A549 (cell line): ENCODE measurements at regions not wholly inside any gene's neighbourhood (a gene's known extent, or its start where the extent isn't known, plus 50 kb on each side); places are given as distances from the start of the nearest gene placed in this dataset.

Experiments
- ATAC-seq, 2 experiments: fragments of 200-7000 bp in 1 of 2; fragments of >200 bp in 1 of 2; cut with Nextera tagmentation in 1 of 2; cut with Tn5 transposase in 1 of 2; 3 replicates each; pipeline versions ENCODE4 v1.8.0 to v1.9.1; 2018 to 2020; ENCODE audit warnings: mild to moderate bottlenecking in 1 of 2, moderate library complexity in 1 of 2
- CTCF ChIA-PET: fragments of 300-600 bp; sonication (Branson Sonifier 250); formaldehyde crosslinking; extraction: SDS; loops from one replicate; lab custom pipeline; 2021; ENCODE audit warnings: antibody characterized with exemption, inconsistent platforms; lab: Yijun Ruan, JAX
- POLR2A ChIA-PET: fragments of 350-600 bp; formaldehyde crosslinking; extraction: SDS; loops from one replicate; lab custom pipeline; 2021; ENCODE audit warnings: antibody characterized with exemption, inconsistent platforms; lab: Yijun Ruan, JAX
- DNase-seq, 2 experiments: peaks; one replicate each; pipeline versions ENCODE4 v3.0.0 to v3.0.0-alpha.2; 2011 to 2016; ENCODE audit warnings: low read depth in 1 of 2, low spot score in 1 of 2
- FAIRE-seq: peaks from 2 replicates; lab custom pipeline; 2011; peaks lifted over from hg19 to GRCh38; lab: Jason Lieb, UNC
- H3K27ac ChIP-seq, 2 experiments: fragments of >200 bp; sonication (Bioruptor Twin); formaldehyde crosslinking; 3 replicates each; pipeline ENCODE4 v1.5.1; 2016 to 2017
- H3K4me1 ChIP-seq: fragments of >200 bp; sonication (Bioruptor Twin); formaldehyde crosslinking; 3 replicates; pipeline ENCODE4 v1.6.1; 2016
- H3K4me2 ChIP-seq: fragments of >200 bp; sonication (Bioruptor Twin); formaldehyde crosslinking; 3 replicates; pipeline ENCODE4 v1.6.1; 2016
- H3K4me3 ChIP-seq: fragments of >200 bp; sonication (Bioruptor Twin); formaldehyde crosslinking; 3 replicates; pipeline ENCODE4 v1.5.1; 2016
- H3K9me3 ChIP-seq: fragments of >200 bp; sonication (Bioruptor Twin); formaldehyde crosslinking; 3 replicates; pipeline ENCODE4 v1.6.1; 2016
- BCL3 ChIP-seq: fragments of >200 bp; sonication (Bioruptor Twin); formaldehyde crosslinking; IDR thresholded peaks from 3 replicates; pipeline ENCODE4 v1.6.1; 2016
- CBX8 ChIP-seq: fragments of 200-600 bp; sonication (generic); IDR thresholded peaks from 2 replicates; pipeline ENCODE4 v1.6.1; 2016
- CHD2 ChIP-seq: fragments of 150-350 bp; IDR thresholded peaks from 2 replicates; pipeline ENCODE4 v1.6.1; 2014; ENCODE audit warnings: low read length; ENCODE audit not compliant: partially characterized antibody
- CTCF ChIP-seq: fragments of >200 bp; sonication (Bioruptor Twin); formaldehyde crosslinking; IDR thresholded peaks from 3 replicates; pipeline ENCODE4 v1.5.1; 2016
- FOSB ChIP-seq: fragments of 250-450 bp; sonication (Bioruptor Pico); IDR thresholded peaks from 2 replicates; pipeline ENCODE4 v1.5.0; 2020; ENCODE audit warnings: mild to moderate bottlenecking, moderate library complexity
- FOSL2 ChIP-seq, 2 experiments: fragments of 450-650 bp in 1 of 2; fragments of >200 bp in 1 of 2; sonication (Bioruptor Twin) in 1 of 2; formaldehyde crosslinking; IDR thresholded peaks; 2 replicates each; pipeline versions ENCODE4 v1.5.0 to v1.6.1; 2016 to 2020; ENCODE audit warnings: mild to moderate bottlenecking in 1 of 2, moderate library complexity in 1 of 2
- FOXS1 ChIP-seq: fragments of 250-450 bp; sonication (Bioruptor Pico); IDR thresholded peaks from 2 replicates; pipeline ENCODE4 v1.5.0; 2020; ENCODE audit warnings: mild to moderate bottlenecking, moderate library complexity
- HOXA7 ChIP-seq: fragments of 250-450 bp; sonication (Bioruptor Pico); IDR thresholded peaks from 2 replicates; pipeline ENCODE4 v1.5.0; 2020; ENCODE audit warnings: mild to moderate bottlenecking, moderate library complexity
- HOXB5 ChIP-seq: fragments of 250-450 bp; sonication (Bioruptor Pico); IDR thresholded peaks from 2 replicates; pipeline ENCODE4 v1.5.0; 2020; ENCODE audit warnings: mild to moderate bottlenecking, moderate library complexity
- JUN ChIP-seq, 2 experiments: fragments of >200 bp; sonication (Bioruptor Twin); formaldehyde crosslinking; IDR thresholded peaks; 2 replicates in 1 of 2; 3 replicates in 1 of 2; pipeline ENCODE4 v1.6.1; 2016 to 2017
- JUNB ChIP-seq: fragments of >200 bp; sonication (Bioruptor Twin); formaldehyde crosslinking; IDR thresholded peaks from 2 replicates; pipeline ENCODE4 v1.6.1; 2016
- MAFK ChIP-seq: fragments of 450-650 bp; IDR thresholded peaks from 2 replicates; pipeline ENCODE4 v1.6.1; 2014; ENCODE audit not compliant: partially characterized antibody
- MAZ ChIP-seq: fragments of 150-350 bp; IDR thresholded peaks from 2 replicates; pipeline ENCODE4 v1.6.1; 2014; ENCODE audit warnings: antibody characterized with exemption, low read depth, low read length, borderline replicate concordance
- NR3C1 ChIP-seq: fragments of >200 bp; sonication (Bioruptor Twin); formaldehyde crosslinking; IDR thresholded peaks from 3 replicates; pipeline ENCODE4 v1.6.1; 2017
- PBX3 ChIP-seq: IDR thresholded peaks from 2 replicates; pipeline ENCODE4 v1.6.1; 2012
- RARB ChIP-seq: fragments of 250-450 bp; sonication (Bioruptor Pico); IDR thresholded peaks from 2 replicates; pipeline ENCODE4 v1.8.0; 2021; ENCODE audit warnings: mild to moderate bottlenecking, moderate library complexity
- RCOR1 ChIP-seq: fragments of 150-350 bp; IDR thresholded peaks from 2 replicates; pipeline ENCODE4 v1.6.1; 2014; ENCODE audit warnings: antibody characterized with exemption, low read length, low read depth
- SREBF2 ChIP-seq: fragments of 450-650 bp; IDR thresholded peaks from 2 replicates; pipeline ENCODE4 v1.6.1; 2014; ENCODE audit warnings: mild to moderate bottlenecking, moderate library complexity
- TFCP2L1 ChIP-seq: fragments of 250-450 bp; sonication (Bioruptor Pico); IDR thresholded peaks from 2 replicates; pipeline ENCODE4 v1.5.0; 2021; ENCODE audit warnings: mild to moderate bottlenecking
- TP53 ChIP-seq: fragments of 250-450 bp; sonication (Bioruptor Pico); IDR thresholded peaks from 2 replicates; pipeline ENCODE4 v1.5.0; 2021; ENCODE audit warnings: mild to moderate bottlenecking, moderate library complexity
- ZFP36 ChIP-seq: fragments of 450-650 bp; IDR thresholded peaks from 2 replicates; pipeline ENCODE4 v1.6.1; 2014; ENCODE audit warnings: borderline replicate concordance; ENCODE audit not compliant: partially characterized antibody
- WGBS: methylation state at CpG from one replicate; pipeline ENCODE4 v1.1.6; 2017; ENCODE audit errors: missing lambda C conversion rate; 5-methylcytosine and 5-hydroxymethylcytosine counted together

- no peaks in the 10 kb centered on the region for H3K4me1 ChIP-seq
- no peak overlapping the region for H3K4me3 ChIP-seq
- DNase-seq, result no peak
- ATAC-seq, result no peak
- TF ChIP-seq SREBF2 (no peak), HOXA7 (CRISPR knock-in tag) (no peak), TFCP2L1 (no peak), CBX8 (no peak), ZFP36 (no peak), JUN (IDR thresholded peaks at IDR 0.05) (no peak), TP53 (CRISPR knock-in tag) (no peak), CTCF (no peak), NR3C1 (no peak)
- peaks cover 6% of the 10 kb centered on the region; the same call in 2 of the 3 replicates for H3K9me3 ChIP-seq
- FAIRE-seq, result no peak
- H3K4me2 ChIP-seq, result no peak overlapping the region
- CTCF ChIA-PET, result no interaction called here
- POLR2A ChIA-PET, result no interaction called here
- H3K27ac ChIP-seq, result no peak overlapping the region
- WGBS, result 32% methylated on average over 3 of the region's 3 CpGs
Measured at GRCh38 chr5:97627272-97627671, 444.2 kb upstream of the RIOK2 start.

- FAIRE-seq (no peak), DNase-seq (no peak), ATAC-seq (no peak)
- POLR2A ChIA-PET, result no interaction called here
- 12% methylated on average over 1 of the region's 1 CpG for WGBS
- CTCF ChIA-PET, result no interaction called here
- H3K4me3 ChIP-seq, result no peak overlapping the region
- no peaks in the 10 kb centered on the region for H3K4me1 ChIP-seq
- no peak overlapping the region for H3K4me2 ChIP-seq
- peaks cover 2% of the 10 kb centered on the region; the same call in 1 of the 3 replicates for H3K9me3 ChIP-seq
- H3K27ac ChIP-seq, result no peak overlapping the region
- TF ChIP-seq TP53 (CRISPR knock-in tag) (no peak), TFCP2L1 (no peak), RARB (no peak), JUNB (no peak), ZFP36 (no peak), MAZ (no peak), FOXS1 (CRISPR knock-in tag) (no peak), CBX8 (no peak), PBX3 (no peak), MAFK (no peak), CHD2 (no peak), HOXB5 (CRISPR knock-in tag) (no peak), FOSL2 (IDR thresholded peaks at IDR 0.05) (no peak), FOSL2 (CRISPR knock-in tag; IDR thresholded peaks at IDR 0.05) (no peak), HOXA7 (CRISPR knock-in tag) (no peak), CTCF (no peak), FOSB (CRISPR knock-in tag) (no peak), BCL3 (no peak), RCOR1 (no peak), NR3C1 (no peak)
- TF ChIP-seq, all 56 proteins: peak for 0
Measured at GRCh38 chr5:97628031-97628430, 445.0 kb upstream of the RIOK2 start.
